IMR-90 (cell line): ENCODE measurements at regions not wholly inside any gene's neighbourhood (a gene's known extent, or its start where the extent isn't known, plus 50 kb on each side); places are given as distances from the start of the nearest gene placed in this dataset.

Experiments used
- ATAC-seq: fragments of 200-7000 bp; cut with Tn5 transposase; 2 replicates; pipeline ENCODE4 v1.9.1; 2020; ENCODE audit warnings: low read depth, mild to moderate bottlenecking, moderate library complexity
- BruUV-seq: library from RNA; stranded (reverse); fragments of 400-500 nt; replicated peaks from 2 replicates; lab custom pipeline; 2021; lab: Mats Ljungman, UMichigan
- CTCF ChIA-PET: fragments of 300-600 bp; formaldehyde crosslinking; extraction: SDS; loops from one replicate; lab custom pipeline; 2021; ENCODE audit warnings: antibody characterized with exemption; lab: Yijun Ruan, JAX
- POLR2A ChIA-PET: fragments of 300-600 bp; sonication (Branson Sonifier 250); formaldehyde crosslinking; loops from one replicate; lab custom pipeline; 2022; ENCODE audit warnings: antibody characterized with exemption; ENCODE audit not compliant: unreplicated experiment; lab: Charles Lee
- DNase-seq: peaks from one replicate; pipeline ENCODE4 v3.0.0; 2013
- H2AFZ ChIP-seq: replicated peaks from 2 replicates; pipeline ENCODE3; 2013; ENCODE audit warnings: low read length, mild to moderate bottlenecking; ENCODE audit not compliant: poor library complexity
- H2AK5ac ChIP-seq: 2 replicates; pipeline ENCODE4 v1.6.1; 2013; ENCODE audit warnings: low read depth, low read length, inconsistent platforms
- H2AK9ac ChIP-seq: replicated peaks from 2 replicates; pipeline ENCODE3; 2013; ENCODE audit warnings: mild to moderate bottlenecking, low read depth, low read length, moderate library complexity; ENCODE audit not compliant: poor library complexity
- H2BK120ac ChIP-seq: 2 replicates; pipeline ENCODE4 v1.6.1; 2013; ENCODE audit warnings: low read depth, low read length, inconsistent platforms
- H2BK15ac ChIP-seq: 3 replicates; pipeline ENCODE4 v1.6.1; 2013; ENCODE audit warnings: low read depth, low read length, inconsistent platforms
- H2BK20ac ChIP-seq: 2 replicates; pipeline ENCODE4 v1.6.1; 2013; ENCODE audit warnings: low read depth, mild to moderate bottlenecking, inconsistent platforms, low read length, moderate library complexity
- H2BK5ac ChIP-seq: 2 replicates; pipeline ENCODE4 v1.6.1; 2013; ENCODE audit warnings: mild to moderate bottlenecking, low read depth, low read length, inconsistent platforms; ENCODE audit not compliant: poor library complexity, severe bottlenecking
- H3K14ac ChIP-seq: replicated peaks from 2 replicates; pipeline ENCODE4 v1.6.1; 2013; ENCODE audit warnings: low read depth, low read length, inconsistent platforms
- H3K18ac ChIP-seq: 2 replicates; pipeline ENCODE4 v1.6.1; 2013; ENCODE audit warnings: low read depth, low read length, control low read depth
- H3K23ac ChIP-seq: 2 replicates; pipeline ENCODE4 v1.6.1; 2013; ENCODE audit warnings: low read depth, low read length, inconsistent platforms
- H3K27ac ChIP-seq: 2 replicates; pipeline ENCODE4 v1.5.1; 2013; ENCODE audit warnings: mild to moderate bottlenecking, control low read depth, low read length; ENCODE audit not compliant: insufficient read depth
- H3K27me3 ChIP-seq: 2 replicates; pipeline ENCODE4 v1.6.1; 2013; ENCODE audit warnings: low read length; ENCODE audit not compliant: control insufficient read depth, insufficient read depth
- H3K36me3 ChIP-seq: 2 replicates; pipeline ENCODE4 v1.6.1; 2013; ENCODE audit warnings: low read length, mixed read lengths; ENCODE audit not compliant: control insufficient read depth, insufficient read depth
- H3K4ac ChIP-seq: 2 replicates; pipeline ENCODE4 v1.6.1; 2013; ENCODE audit warnings: low read depth, low read length, inconsistent platforms
- H3K4me1 ChIP-seq: 2 replicates; pipeline ENCODE4 v1.6.1; 2013; ENCODE audit warnings: low read length, mixed read lengths; ENCODE audit not compliant: control insufficient read depth, insufficient read depth
- H3K4me2 ChIP-seq: 2 replicates; pipeline ENCODE4 v1.6.1; 2013; ENCODE audit warnings: low read depth, mild to moderate bottlenecking, control low read depth, low read length, moderate library complexity
- H3K4me3 ChIP-seq: 2 replicates; pipeline ENCODE4 v1.5.1; 2013; ENCODE audit warnings: low read depth, mild to moderate bottlenecking, control low read depth, low read length, moderate library complexity; ENCODE audit not compliant: insufficient read depth
- H3K56ac ChIP-seq: 2 replicates; pipeline ENCODE4 v1.6.1; 2013; ENCODE audit warnings: low read length, inconsistent platforms; ENCODE audit not compliant: insufficient read depth; ENCODE audit errors: extremely low read depth
- H3K79me1 ChIP-seq, 2 experiments: 2 replicates each; pipeline ENCODE4 v1.6.1; 2013; ENCODE audit warnings: low read length in 2 of 2, inconsistent platforms in 1 of 2, low read depth in 1 of 2
- H3K9ac ChIP-seq: 2 replicates; pipeline ENCODE4 v1.6.1; 2013; ENCODE audit warnings: low read depth, low read length, control low read depth
- H3K9me1 ChIP-seq: 2 replicates; pipeline ENCODE4 v1.6.1; 2013; ENCODE audit warnings: low read length, inconsistent platforms; ENCODE audit not compliant: insufficient read depth
- H3K9me3 ChIP-seq: 2 replicates; pipeline ENCODE4 v1.6.1; 2013; ENCODE audit warnings: low read length; ENCODE audit not compliant: control insufficient read depth, insufficient read depth
- H4K20me1 ChIP-seq: 2 replicates; pipeline ENCODE4 v1.6.1; 2013; ENCODE audit warnings: low read length, inconsistent platforms; ENCODE audit not compliant: insufficient read depth
- H4K5ac ChIP-seq: 2 replicates; pipeline ENCODE4 v1.6.1; 2013; ENCODE audit warnings: mild to moderate bottlenecking, low read depth, low read length, control low read depth
- H4K8ac ChIP-seq, 2 experiments: 2 replicates each; pipeline ENCODE4 v1.6.1; 2013; ENCODE audit warnings: low read depth in 2 of 2, low read length in 2 of 2, control low read depth in 1 of 2, inconsistent platforms in 1 of 2
- H4K91ac ChIP-seq: 2 replicates; pipeline ENCODE4 v1.6.1; 2013; ENCODE audit warnings: low read depth, low read length, inconsistent platforms; ENCODE audit not compliant: insufficient read depth
- MAFK ChIP-seq: IDR thresholded peaks from 2 replicates; pipeline ENCODE4 v1.6.1; 2012; ENCODE audit warnings: low read depth, low read length, improper control_type of control experiment
- WGBS, 2 experiments: methylation state at CpG; one replicate each; pipeline versions ENCODE4 v1.1.5 to v1.1.7; 2013; ENCODE audit warnings: missing lambda C conversion rate in 2 of 2; ENCODE audit not compliant: insufficient read length in 1 of 2; ENCODE audit errors: extremely low coverage in 2 of 2; 5-methylcytosine and 5-hydroxymethylcytosine counted together
- dilution Hi-C: fragments of 300-500 bp; cut with HindIII; formaldehyde crosslinking; loops from one replicate; pipeline ENCODE4 v1.14.3; 2018; ENCODE audit warnings: low sequenced_read_pairs; ENCODE audit not compliant: unreplicated experiment
- in situ Hi-C: fragments of 300-500 bp; cut with MboI; formaldehyde crosslinking; loops from 3 replicates; pipeline ENCODE4 v1.14.3; 2019; ENCODE audit warnings: low sequenced_read_pairs, inconsistent platforms, mixed read lengths
- intact Hi-C: fragments of 100-400 bp; cut with micrococcal nuclease; formaldehyde crosslinking; loops from 2 replicates; pipeline ENCODE4 v1.10.0; 2022

GRCh38 chr20:22346716-22347115 is 237.7 kb downstream of the FOXA2 start:
- no TSS peak for BruUV-seq
- Histone ChIP-seq H4K20me1 (no peaks in the 10 kb centered on the region), H3K4me3 (no peak overlapping the region), H2BK15ac (no peak overlapping the region), H4K5ac (no peak overlapping the region), H2BK120ac (no peak overlapping the region), H3K56ac (no peak overlapping the region), H3K23ac (no peak overlapping the region), H3K79me1 (no peaks in the 10 kb centered on the region), H3K9me1 (no peaks in the 10 kb centered on the region), H3K9ac (no peak overlapping the region), H3K4ac (no peak overlapping the region), H2AK9ac (no peak overlapping the region), H3K27me3 (no peaks in the 10 kb centered on the region), H2BK20ac (no peak overlapping the region), H4K8ac (no peak overlapping the region), H2AFZ (no peak overlapping the region), H3K14ac (no peak overlapping the region), H2BK5ac (no peak overlapping the region), H2AK5ac (no peak overlapping the region), H4K91ac (no peak overlapping the region), H3K4me2 (no peak overlapping the region), H3K9me3 (no peaks in the 10 kb centered on the region), H3K36me3 (no peaks in the 10 kb centered on the region), H3K4me1 (no peaks in the 10 kb centered on the region), H3K18ac (no peak overlapping the region), H3K27ac (no peak overlapping the region)
- DNase-seq (no peak), ATAC-seq (no peak)
- TF ChIP-seq MAFK = no peak
- dilution Hi-C loops = loop anchor here (10.0 kb wide), 1 partner anchor 338 kb away; no protein-coding TSS in a partner anchor
- POLR2A ChIA-PET = no interaction called here
- intact Hi-C loops = no loop called here
- CTCF ChIA-PET = no interaction called here
- in situ Hi-C loops = loop anchor here (25.0 kb wide), 1 partner anchor 991 kb away; no protein-coding TSS in a partner anchor
- WGBS, 2 experiments = no CpG with 5 or more reads among the region's 4 CpGs
